ENCODE measurements at regions not wholly inside any gene's neighbourhood (a gene's known extent, or its start where the extent isn't known, plus 50 kb on each side); places are given as distances from the start of the nearest gene placed in this dataset.

DNA sequence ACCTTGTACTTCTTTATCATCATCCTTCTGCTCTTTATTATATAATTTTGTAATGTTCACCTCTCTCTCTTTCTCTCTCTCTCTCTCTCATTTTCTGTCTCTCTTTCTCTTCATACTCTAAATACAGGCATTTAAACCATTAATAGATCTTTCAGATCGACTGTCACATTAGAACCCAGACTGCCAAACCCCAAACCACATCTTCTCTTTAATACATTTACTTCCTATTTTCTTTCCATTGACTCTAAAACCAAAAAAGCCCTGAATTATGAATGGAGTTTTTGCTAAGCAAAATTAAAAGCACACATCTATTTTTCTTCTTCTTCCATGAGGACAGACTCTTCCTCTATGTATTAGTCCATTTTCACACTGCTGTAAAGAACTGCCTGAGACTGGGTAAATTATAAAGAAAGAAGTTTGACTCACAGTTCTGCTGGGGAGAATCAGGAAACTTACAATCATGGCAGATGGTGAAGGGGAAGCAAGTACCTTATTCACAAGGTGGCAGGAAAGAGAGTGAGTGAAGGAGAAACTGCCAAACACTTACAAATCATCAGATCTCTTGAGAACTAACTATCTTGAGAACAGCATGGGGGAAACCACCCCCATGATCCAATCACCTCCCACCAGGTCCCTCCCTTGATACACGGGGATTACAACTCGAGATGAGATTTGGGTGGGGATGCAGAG is 272.7 kb upstream of the MGMT start:
- Histone ChIP-seq H3K79me2 (ENCODE audit: insufficient read depth, low read length) (no peaks in the 10 kb centered on the region), H3K4me3 (replicated peaks in 1 of 3; ENCODE audit: insufficient read depth in 1 of 3, low read depth in 2 of 3, low read length in 3 of 3) (no peak overlapping the region), H3K4me2 (ENCODE audit: low read depth, low read length) (no peak overlapping the region), H4K20me1 (ENCODE audit: insufficient read depth, low read length) (no peaks in the 10 kb centered on the region), H2AFZ (ENCODE audit: low read length) (no peak overlapping the region), H3K27ac (ENCODE audit: extremely low read length, insufficient read depth, low read length) (no peak overlapping the region), H3K27me3 (ENCODE audit: control insufficient read depth in 1 of 2, insufficient read depth in 2 of 2, low read length in 2 of 2) (no peaks in the 10 kb centered on the region; a peak in 1 of 5 replicates), H3K9ac (ENCODE audit: insufficient read depth, low read depth, low read length) (no peak overlapping the region), H3K4me1 (ENCODE audit: insufficient read depth, low read length) (no peaks in the 10 kb centered on the region), H3K9me3 (ENCODE audit: low read length) (no peaks in the 10 kb centered on the region), H3K36me3 (replicated peaks in 1 of 2; ENCODE audit: control insufficient read depth in 1 of 2, insufficient read depth in 2 of 2, low read length in 2 of 2) (no peaks in the 10 kb centered on the region)
- DNase-seq (ENCODE audit: low spot score) (no peak), FAIRE-seq (no peak), ATAC-seq (no peak)
- ChIA-PET POLR2A (no interaction called here), CTCF (ENCODE audit: low intra/inter-chr PET ratio, low total read pairs) (no interaction called here)
- 0% methylated on average over 3 of the region's 3 CpGs for WGBS (ENCODE audit: low lambda C conversion rate)
- in situ Hi-C loops (cut with HindIII; ENCODE audit: extremely low pct_ligation_motif_present, low pct_unique_long_range_greater_than_20kb) (no loop called here), intact Hi-C loops (cut with micrococcal nuclease; ENCODE audit: unreplicated experiment) (no loop called here)
- no TSS peak for BruUV-seq (replicated peaks)
- TF ChIP-seq ZNF430 (CRISPR knock-in tag; IDR thresholded peaks at IDR 0.05) = no peak
- TF ChIP-seq TEAD2 (CRISPR knock-in tag; IDR thresholded peaks at IDR 0.05) = no peak
- TF ChIP-seq, protein P1, sequence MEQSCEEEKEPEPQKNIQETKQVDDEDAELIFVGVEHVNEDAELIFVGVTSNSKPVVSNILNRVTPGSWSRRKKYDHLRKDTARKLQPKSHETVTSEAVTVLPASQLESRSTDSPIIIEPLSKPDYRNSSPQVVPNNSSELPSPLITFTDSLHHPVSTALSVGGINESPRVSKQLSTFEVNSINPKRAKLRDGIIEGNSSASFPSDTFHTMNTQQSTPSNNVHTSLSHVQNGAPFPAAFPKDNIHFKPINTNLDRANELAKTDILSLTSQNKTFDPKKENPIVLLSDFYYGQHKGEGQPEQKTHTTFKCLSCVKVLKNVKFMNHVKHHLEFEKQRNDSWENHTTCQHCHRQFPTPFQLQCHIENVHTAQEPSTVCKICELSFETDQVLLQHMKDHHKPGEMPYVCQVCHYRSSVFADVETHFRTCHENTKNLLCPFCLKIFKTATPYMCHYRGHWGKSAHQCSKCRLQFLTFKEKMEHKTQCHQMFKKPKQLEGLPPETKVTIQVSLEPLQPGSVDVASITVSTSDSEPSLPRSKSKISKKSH (CRISPR knock-in tag; IDR thresholded peaks at IDR 0.05; ENCODE audit: borderline replicate concordance) = no peak
- no peak for TF ChIP-seq ZNF280D (CRISPR knock-in tag; IDR thresholded peaks at IDR 0.05)
- TF ChIP-seq, protein P2, sequence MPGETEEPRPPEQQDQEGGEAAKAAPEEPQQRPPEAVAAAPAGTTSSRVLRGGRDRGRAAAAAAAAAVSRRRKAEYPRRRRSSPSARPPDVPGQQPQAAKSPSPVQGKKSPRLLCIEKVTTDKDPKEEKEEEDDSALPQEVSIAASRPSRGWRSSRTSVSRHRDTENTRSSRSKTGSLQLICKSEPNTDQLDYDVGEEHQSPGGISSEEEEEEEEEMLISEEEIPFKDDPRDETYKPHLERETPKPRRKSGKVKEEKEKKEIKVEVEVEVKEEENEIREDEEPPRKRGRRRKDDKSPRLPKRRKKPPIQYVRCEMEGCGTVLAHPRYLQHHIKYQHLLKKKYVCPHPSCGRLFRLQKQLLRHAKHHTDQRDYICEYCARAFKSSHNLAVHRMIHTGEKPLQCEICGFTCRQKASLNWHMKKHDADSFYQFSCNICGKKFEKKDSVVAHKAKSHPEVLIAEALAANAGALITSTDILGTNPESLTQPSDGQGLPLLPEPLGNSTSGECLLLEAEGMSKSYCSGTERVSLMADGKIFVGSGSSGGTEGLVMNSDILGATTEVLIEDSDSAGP (CRISPR knock-in tag; IDR thresholded peaks at IDR 0.05; ENCODE audit: borderline replicate concordance) = no peak
- TF ChIP-seq, protein P3, sequence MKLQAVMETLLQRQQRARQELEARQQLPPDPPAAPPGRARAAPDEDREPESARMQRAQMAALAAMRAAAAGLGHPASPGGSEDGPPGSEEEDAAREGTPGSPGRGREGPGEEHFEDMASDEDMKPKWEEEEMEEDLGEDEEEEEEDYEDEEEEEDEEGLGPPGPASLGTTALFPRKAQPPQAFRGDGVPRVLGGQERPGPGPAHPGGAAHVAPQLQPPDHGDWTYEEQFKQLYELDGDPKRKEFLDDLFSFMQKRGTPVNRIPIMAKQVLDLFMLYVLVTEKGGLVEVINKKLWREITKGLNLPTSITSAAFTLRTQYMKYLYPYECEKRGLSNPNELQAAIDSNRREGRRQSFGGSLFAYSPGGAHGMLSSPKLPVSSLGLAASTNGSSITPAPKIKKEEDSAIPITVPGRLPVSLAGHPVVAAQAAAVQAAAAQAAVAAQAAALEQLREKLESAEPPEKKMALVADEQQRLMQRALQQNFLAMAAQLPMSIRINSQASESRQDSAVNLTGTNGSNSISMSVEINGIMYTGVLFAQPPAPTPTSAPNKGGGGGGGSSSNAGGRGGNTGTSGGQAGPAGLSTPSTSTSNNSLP (IDR thresholded peaks at IDR 0.05; ENCODE audit: low read depth, low read length) = no peak
- TF ChIP-seq ARID2 (CRISPR knock-in tag; IDR thresholded peaks at IDR 0.05; ENCODE audit: borderline replicate concordance) = no peak
- no peak for TF ChIP-seq MTF2 (CRISPR knock-in tag; IDR thresholded peaks at IDR 0.05; ENCODE audit: borderline replicate concordance)
- no peak for TF ChIP-seq RFXANK (CRISPR knock-in tag; IDR thresholded peaks at IDR 0.05)
- TF ChIP-seq HDAC2 (CRISPR knock-in tag; IDR thresholded peaks at IDR 0.05) = no peak
- no peak for TF ChIP-seq ZNF460 (CRISPR knock-in tag; IDR thresholded peaks at IDR 0.05; ENCODE audit: borderline replicate concordance)
- TF ChIP-seq, protein P4, sequence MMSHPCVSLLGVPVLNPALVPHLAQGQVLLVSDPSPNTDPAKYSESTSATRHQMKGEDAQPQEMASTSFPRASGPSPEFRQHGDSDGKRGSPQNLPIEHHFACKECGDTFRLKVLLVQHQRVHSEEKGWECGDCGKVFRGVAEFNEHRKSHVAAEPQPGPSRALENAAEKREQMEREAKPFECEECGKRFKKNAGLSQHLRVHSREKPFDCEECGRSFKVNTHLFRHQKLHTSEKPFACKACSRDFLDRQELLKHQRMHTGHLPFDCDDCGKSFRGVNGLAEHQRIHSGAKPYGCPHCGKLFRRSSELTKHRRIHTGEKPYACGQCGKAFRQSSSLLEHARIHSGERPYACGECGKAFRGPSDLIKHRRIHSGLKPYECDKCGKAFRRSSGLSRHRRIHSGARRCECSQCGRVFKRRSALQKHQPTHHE (CRISPR knock-in tag; IDR thresholded peaks at IDR 0.05; ENCODE audit: borderline replicate concordance) = no peak
- no peak for TF ChIP-seq MIER2 (CRISPR knock-in tag; IDR thresholded peaks at IDR 0.05)
- TF ChIP-seq FOXJ3 (CRISPR knock-in tag; IDR thresholded peaks at IDR 0.05; ENCODE audit: borderline replicate concordance) = no peak
- TF ChIP-seq ATF7-NPFF (CRISPR knock-in tag; IDR thresholded peaks at IDR 0.05; ENCODE audit: low read depth) = no peak

Data from HepG2 (cell line).